Astrocyte of the hippocampus (primary cell): ENCODE measurements at regions not wholly inside any gene's neighbourhood (a gene's known extent, or its start where the extent isn't known, plus 50 kb on each side); places are given as distances from the start of the nearest gene placed in this dataset.
A peak's percentile ranks its signal among the peaks of the same experiment; 100 is the strongest.

Experiments used
- DNase-seq: peaks from one replicate; pipeline ENCODE4 v3.0.0; 2011; ENCODE audit warnings: low read depth, low spot score

- DNase-seq, result no peak
Measured at GRCh38 chr7:41910940-41911600, 208.2 kb upstream of the INHBA start.

GRCh38 chr7:41907444-41907843, 204.6 kb upstream of the INHBA start:
- DNase-seq, result no peak

GRCh38 chr7:41900532-41900931, 197.6 kb upstream of the INHBA start:
- DNase-seq, result no peak

GRCh38 chr7:41899823-41900433, 197.0 kb upstream of the INHBA start:
- no peak for DNase-seq

- no peak for DNase-seq
Measured at GRCh38 chr7:41893656-41894055, 190.8 kb upstream of the INHBA start.

GRCh38 chr7:41892356-41893100, 189.6 kb upstream of the INHBA start:
- DNase-seq, result no peak

- DNase-seq, result no peak
Measured at GRCh38 chr7:41891950-41892349, 189.1 kb upstream of the INHBA start.

GRCh38 chr7:41890631-41891274, 187.9 kb upstream of the INHBA start:
- DNase-seq, result no peak

GRCh38 chr7:41889472-41889871, 186.6 kb upstream of the INHBA start:
- DNase-seq, result no peak

GRCh38 chr7:41889040-41889439, 186.2 kb upstream of the INHBA start:
- no peak for DNase-seq

- no peak for DNase-seq
Measured at GRCh38 chr7:41887416-41887815, 184.5 kb upstream of the INHBA start.

- peak; percentile 82 for DNase-seq
Measured at GRCh38 chr7:41886901-41887311, 184.0 kb upstream of the INHBA start.

- DNase-seq, result peak; percentile 83
Measured at GRCh38 chr7:41886262-41886900, 183.5 kb upstream of the INHBA start.

- peak; percentile 8 for DNase-seq
Measured at GRCh38 chr7:41885748-41886147, 182.9 kb upstream of the INHBA start.

- DNase-seq, result peak; percentile 47
Measured at GRCh38 chr7:41885078-41885477, 182.2 kb upstream of the INHBA start.

- DNase-seq, result no peak
Measured at GRCh38 chr7:41882745-41883420, 180.0 kb upstream of the INHBA start.

GRCh38 chr7:41882256-41882655, 179.4 kb upstream of the INHBA start:
- no peak for DNase-seq

- DNase-seq, result no peak
Measured at GRCh38 chr7:41881331-41882130, 178.6 kb upstream of the INHBA start.

- peak; percentile 91 for DNase-seq
Measured at GRCh38 chr7:41880107-41880506, 177.2 kb upstream of the INHBA start.

GRCh38 chr7:41879403-41879802, 176.5 kb upstream of the INHBA start:
- DNase-seq, result peak; percentile 16
